Hematopoietic multipotent progenitor cell treated with erythropoietin and hydrocortisone succinate and interleukin-3 and kit ligand, for 4 days (in vitro differentiated cells): ENCODE measurements at regions not wholly inside any gene's neighbourhood (a gene's known extent, or its start where the extent isn't known, plus 50 kb on each side); places are given as distances from the start of the nearest gene placed in this dataset.
"Not testable (repeated sequence)": the region's sequence is repeated elsewhere in the genome, so short reads cannot be mapped to it uniquely, and the experiment has no call there.

Experiments
- DNase-seq: peaks from one replicate; pipeline ENCODE4 v3.0.0-alpha.2; 2015

- no peak for DNase-seq
Observed at GRCh38 chr12:80045594-80045993, 53.7 kb upstream of the OTOGL start.

- no peak for DNase-seq
Observed at GRCh38 chr12:80044694-80045046, 54.7 kb upstream of the OTOGL start.

GRCh38 chr12:80041692-80042091 lies 57.6 kb upstream of the OTOGL start:
- DNase-seq = no peak

- no peak for DNase-seq
Observed at GRCh38 chr12:80041071-80041470, 58.3 kb upstream of the OTOGL start.

GRCh38 chr12:80040075-80040738 lies 59.1 kb upstream of the OTOGL start:
- no peak for DNase-seq

- no peak for DNase-seq
Observed at GRCh38 chr12:80038062-80038560, 61.2 kb upstream of the OTOGL start.

- DNase-seq = no peak
Observed at GRCh38 chr12:80033448-80033847, 65.9 kb upstream of the OTOGL start.

GRCh38 chr12:80032946-80033345 lies 66.4 kb upstream of the OTOGL start:
- no peak for DNase-seq

GRCh38 chr12:80031229-80031628 lies 68.1 kb upstream of the OTOGL start:
- DNase-seq = no peak

- no peak for DNase-seq
Observed at GRCh38 chr12:80025638-80026037, 73.7 kb upstream of the OTOGL start.

- DNase-seq = no peak
Observed at GRCh38 chr12:80019691-80020090, 79.6 kb upstream of the OTOGL start.

GRCh38 chr12:80018119-80018518 lies 81.2 kb upstream of the OTOGL start:
- no peak for DNase-seq

GRCh38 chr12:80017261-80017870 lies 82.0 kb upstream of the OTOGL start:
- no peak for DNase-seq

GRCh38 chr12:80016684-80017083 lies 81.8 kb upstream of the PPP1R12A start:
- DNase-seq = no peak

- no peak for DNase-seq
Observed at GRCh38 chr12:80015660-80016059, 80.8 kb upstream of the PPP1R12A start.

- DNase-seq = not testable (repeated sequence)
Observed at GRCh38 chr12:80003744-80004143, 68.8 kb upstream of the PPP1R12A start.

- no peak for DNase-seq
Observed at GRCh38 chr12:80001562-80001961, 66.7 kb upstream of the PPP1R12A start.

- DNase-seq = no peak
Observed at GRCh38 chr12:80000831-80001230, 65.9 kb upstream of the PPP1R12A start.

- no peak for DNase-seq
Observed at GRCh38 chr12:79998554-79998953, 63.7 kb upstream of the PPP1R12A start.

GRCh38 chr12:79997096-79997791 lies 62.3 kb upstream of the PPP1R12A start:
- DNase-seq = peak; percentile 59

- not testable (repeated sequence) for DNase-seq
Observed at GRCh38 chr12:79995385-79996084, 60.6 kb upstream of the PPP1R12A start.

GRCh38 chr12:79993106-79993862 lies 58.4 kb upstream of the PPP1R12A start:
- DNase-seq = no peak

GRCh38 chr12:79991586-79991985 lies 56.7 kb upstream of the PPP1R12A start:
- DNase-seq = no peak
